Hepatocyte (in vitro differentiated cells): ENCODE measurements at regions not wholly inside any gene's neighbourhood (a gene's known extent, or its start where the extent isn't known, plus 50 kb on each side); places are given as distances from the start of the nearest gene placed in this dataset.
"Not testable (repeated sequence)": the region's sequence is repeated elsewhere in the genome, so short reads cannot be mapped to it uniquely, and the experiment has no call there.

Experiments used
- DNase-seq: peaks from one replicate; pipeline ENCODE4 v3.0.0-alpha.2; 2016; ENCODE audit warnings: low spot score
- H2AFZ ChIP-seq: fragments of 200-600 bp; sonication (generic); 2 replicates; pipeline ENCODE4 v1.6.0; 2016; ENCODE audit warnings: antibody characterized with exemption, mild to moderate bottlenecking
- H3K27ac ChIP-seq: fragments of 200-600 bp; sonication (generic); 2 replicates; pipeline ENCODE4 v1.5.1; 2016; ENCODE audit warnings: mild to moderate bottlenecking
- H3K27me3 ChIP-seq: fragments of 200-600 bp; sonication (generic); 2 replicates; pipeline ENCODE4 v1.6.1; 2016
- H3K36me3 ChIP-seq: fragments of 200-600 bp; sonication (generic); replicated peaks from 2 replicates; pipeline ENCODE4 v1.5.1; 2016; ENCODE audit warnings: low read depth; ENCODE audit not compliant: insufficient read depth
- H3K4me1 ChIP-seq: fragments of 200-600 bp; sonication (generic); 2 replicates; pipeline ENCODE4 v1.5.1; 2016; ENCODE audit warnings: mild to moderate bottlenecking, moderate library complexity; ENCODE audit not compliant: insufficient read depth
- H3K4me2 ChIP-seq: fragments of 200-600 bp; sonication (generic); 2 replicates; pipeline ENCODE4 v1.6.0; 2016
- H3K4me3 ChIP-seq: fragments of 200-600 bp; sonication (generic); 2 replicates; pipeline ENCODE4 v1.5.1; 2016; ENCODE audit warnings: mild to moderate bottlenecking
- H3K79me2 ChIP-seq: fragments of 200-600 bp; sonication (generic); 2 replicates; pipeline ENCODE4 v1.6.0; 2017; ENCODE audit warnings: mild to moderate bottlenecking
- H3K9me2 ChIP-seq: fragments of 200-600 bp; sonication (generic); replicated peaks from 2 replicates; pipeline ENCODE4 v1.6.0; 2017; ENCODE audit warnings: mild to moderate bottlenecking; ENCODE audit not compliant: insufficient read depth
- H3K9me3 ChIP-seq: fragments of 200-600 bp; sonication (generic); 2 replicates; pipeline ENCODE4 v1.5.1; 2016; ENCODE audit warnings: low read depth, mild to moderate bottlenecking
- H4K20me1 ChIP-seq: fragments of 200-600 bp; sonication (generic); 2 replicates; pipeline ENCODE4 v1.6.0; 2016; ENCODE audit warnings: mild to moderate bottlenecking; ENCODE audit not compliant: insufficient read depth, poor library complexity, severe bottlenecking
- EZH2 ChIP-seq: fragments of 200-600 bp; sonication (generic); IDR thresholded peaks from 2 replicates; pipeline ENCODE4 v1.6.1; 2016; ENCODE audit warnings: antibody characterized with exemption, mild to moderate bottlenecking, borderline replicate concordance
- EZH2phosphoT487 ChIP-seq: fragments of 200-600 bp; sonication (generic); IDR thresholded peaks from one replicate; pipeline ENCODE4 v1.6.1; 2018; ENCODE audit warnings: antibody characterized with exemption, mild to moderate bottlenecking, low read depth, moderate library complexity; ENCODE audit not compliant: unreplicated experiment, severe bottlenecking
- WGBS: methylation state at CpG from one replicate; pipeline ENCODE4 v1.1.6; 2016; ENCODE audit warnings: low lambda C conversion rate; ENCODE audit errors: missing lambda C conversion rate; 5-methylcytosine and 5-hydroxymethylcytosine counted together
- TF ChIP-seq, protein P1 (sequence below): fragments of 200-600 bp; sonication (generic); IDR thresholded peaks from 2 replicates; pipeline ENCODE4 v1.5.1; 2016; ENCODE audit warnings: antibody characterized with exemption, mild to moderate bottlenecking; ENCODE audit not compliant: poor library complexity

- peak; percentile 48 for DNase-seq
- H3K4me1 ChIP-seq, result peaks cover 18% of the 10 kb centered on the region
- no peak overlapping the region for H2AFZ ChIP-seq
- no peaks in the 10 kb centered on the region for H3K9me2 ChIP-seq
- H3K4me3 ChIP-seq, result no peak overlapping the region
- H3K27ac ChIP-seq, result peak overlapping the region; percentile 37
- H3K79me2 ChIP-seq, result no peaks in the 10 kb centered on the region
- H3K27me3 ChIP-seq, result no peaks in the 10 kb centered on the region
- WGBS, result 79% methylated on average over 13 of the region's 13 CpGs
- no peaks in the 10 kb centered on the region for H3K36me3 ChIP-seq
- H3K9me3 ChIP-seq, result no peaks in the 10 kb centered on the region
- H3K4me2 ChIP-seq, result no peak overlapping the region
- TF ChIP-seq EZH2 (no peak), EZH2phosphoT487 (no peak)
- TF ChIP-seq, protein P1, sequence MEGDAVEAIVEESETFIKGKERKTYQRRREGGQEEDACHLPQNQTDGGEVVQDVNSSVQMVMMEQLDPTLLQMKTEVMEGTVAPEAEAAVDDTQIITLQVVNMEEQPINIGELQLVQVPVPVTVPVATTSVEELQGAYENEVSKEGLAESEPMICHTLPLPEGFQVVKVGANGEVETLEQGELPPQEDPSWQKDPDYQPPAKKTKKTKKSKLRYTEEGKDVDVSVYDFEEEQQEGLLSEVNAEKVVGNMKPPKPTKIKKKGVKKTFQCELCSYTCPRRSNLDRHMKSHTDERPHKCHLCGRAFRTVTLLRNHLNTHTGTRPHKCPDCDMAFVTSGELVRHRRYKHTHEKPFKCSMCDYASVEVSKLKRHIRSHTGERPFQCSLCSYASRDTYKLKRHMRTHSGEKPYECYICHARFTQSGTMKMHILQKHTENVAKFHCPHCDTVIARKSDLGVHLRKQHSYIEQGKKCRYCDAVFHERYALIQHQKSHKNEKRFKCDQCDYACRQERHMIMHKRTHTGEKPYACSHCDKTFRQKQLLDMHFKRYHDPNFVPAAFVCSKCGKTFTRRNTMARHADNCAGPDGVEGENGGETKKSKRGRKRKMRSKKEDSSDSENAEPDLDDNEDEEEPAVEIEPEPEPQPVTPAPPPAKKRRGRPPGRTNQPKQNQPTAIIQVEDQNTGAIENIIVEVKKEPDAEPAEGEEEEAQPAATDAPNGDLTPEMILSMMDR, result no peak
- no peaks in the 10 kb centered on the region for H4K20me1 ChIP-seq
Observed at GRCh38 chr10:78442836-78443550, 409.3 kb downstream of the RPS24 start.

- no peak for DNase-seq
- Histone ChIP-seq H3K4me3 (no peak overlapping the region), H3K4me1 (peaks cover 16% of the 10 kb centered on the region), H3K9me2 (no peaks in the 10 kb centered on the region), H4K20me1 (no peaks in the 10 kb centered on the region), H3K9me3 (no peaks in the 10 kb centered on the region), H3K36me3 (no peaks in the 10 kb centered on the region), H3K4me2 (no peak overlapping the region), H3K79me2 (no peaks in the 10 kb centered on the region), H2AFZ (no peak overlapping the region), H3K27me3 (no peaks in the 10 kb centered on the region), H3K27ac (peak overlapping the region; percentile 37)
- TF ChIP-seq, protein P1, result no peak
- TF ChIP-seq EZH2phosphoT487, result no peak
- TF ChIP-seq EZH2, result no peak
- WGBS, result 85% methylated on average over 11 of the region's 11 CpGs
Observed at GRCh38 chr10:78443900-78444571, 410.4 kb downstream of the RPS24 start.

DNA sequence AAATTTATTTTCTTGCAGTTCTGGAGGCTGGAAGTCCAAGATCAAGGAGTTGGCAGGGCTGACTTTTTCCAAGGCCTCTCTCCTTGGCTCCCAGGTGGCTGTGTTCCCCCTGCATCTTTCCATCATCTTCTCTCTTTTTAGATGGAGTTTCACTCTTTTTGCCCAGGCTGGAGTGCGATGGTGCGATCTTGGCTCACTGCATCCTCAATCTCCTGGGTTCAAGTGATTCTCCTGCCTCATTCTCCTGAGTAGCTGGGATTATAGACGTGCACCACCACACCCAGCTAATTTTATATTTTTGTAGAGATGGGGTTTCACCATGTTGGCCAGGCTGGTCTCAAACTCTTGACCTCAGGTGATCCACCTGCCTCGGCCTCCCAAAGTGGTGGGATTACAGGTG is 411.1 kb downstream of the RPS24 start:
- H4K20me1 ChIP-seq, H3K79me2 ChIP-seq, H2AFZ ChIP-seq, H3K27ac ChIP-seq, DNase-seq, H3K27me3 ChIP-seq, H3K4me2 ChIP-seq, H3K9me3 ChIP-seq, H3K9me2 ChIP-seq, H3K36me3 ChIP-seq, H3K4me3 ChIP-seq: not testable (repeated sequence)
- peaks cover 16% of the 10 kb centered on the region for H3K4me1 ChIP-seq
- 100% methylated on average over 4 of the region's 4 CpGs for WGBS

DNA sequence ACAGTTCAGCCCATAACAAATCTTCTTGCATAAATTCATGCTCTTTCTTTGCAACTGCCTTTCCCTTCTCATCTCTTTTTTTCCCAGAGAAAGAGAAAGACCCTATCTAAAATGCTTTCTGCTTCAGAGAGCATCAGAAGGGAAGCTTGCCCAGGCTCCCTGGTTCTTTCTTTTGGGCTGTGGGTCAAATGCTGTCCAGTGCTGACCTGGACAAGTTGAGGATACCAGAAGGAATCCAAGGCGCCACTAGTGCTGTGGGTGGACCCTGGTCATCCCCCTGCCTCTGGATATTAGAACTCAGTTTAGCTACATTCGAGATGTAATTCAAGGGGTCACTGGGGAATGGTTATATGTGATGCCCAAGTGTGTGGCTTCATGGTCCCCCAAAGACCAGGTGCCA is 411.6 kb downstream of the RPS24 start:
- no peaks in the 10 kb centered on the region for H3K9me3 ChIP-seq
- TF ChIP-seq EZH2phosphoT487, result no peak
- WGBS, result 96% methylated on average over 2 of the region's 2 CpGs

More for the DNA sequence above, 411.6 kb downstream of the RPS24 start:
- no peak for DNase-seq
- Histone ChIP-seq H4K20me1 (no peaks in the 10 kb centered on the region), H3K79me2 (no peaks in the 10 kb centered on the region), H3K9me2 (no peaks in the 10 kb centered on the region), H3K4me1 (peaks cover 16% of the 10 kb centered on the region), H3K4me3 (no peak overlapping the region), H3K27ac (no peak overlapping the region), H3K27me3 (no peaks in the 10 kb centered on the region), H2AFZ (no peak overlapping the region), H3K36me3 (no peaks in the 10 kb centered on the region), H3K4me2 (no peak overlapping the region)
